H1 (cell line): ENCODE measurements at regions not wholly inside any gene's neighbourhood (a gene's known extent, or its start where the extent isn't known, plus 50 kb on each side); places are given as distances from the start of the nearest gene placed in this dataset.

Source experiments
- CTCF ChIA-PET: fragments of 300-600 bp; sonication (Branson Sonifier 250); formaldehyde crosslinking; loops from one replicate; lab custom pipeline; 2021; ENCODE audit not compliant: partially characterized antibody; lab: Charles Lee
- POLR2A ChIA-PET: fragments of 300-600 bp; sonication (Branson Sonifier 250); formaldehyde crosslinking; loops from one replicate; lab custom pipeline; 2021; ENCODE audit warnings: inconsistent platforms; ENCODE audit not compliant: partially characterized antibody; lab: Charles Lee
- DNase-seq, 2 experiments: peaks; one replicate each; pipeline versions ENCODE4 v3.0.0 to v3.0.0-alpha.2; 2010 to 2022; ENCODE audit warnings: low spot score in 2 of 2, low read depth in 1 of 2, mixed read lengths in 1 of 2
- FAIRE-seq: peaks from 2 replicates; lab custom pipeline; 2011; peaks lifted over from hg19 to GRCh38; lab: Jason Lieb, UNC
- H2AFZ ChIP-seq: 2 replicates; pipeline ENCODE4 v1.8.1; 2012; ENCODE audit warnings: low read length, inconsistent platforms
- H2AK5ac ChIP-seq: 2 replicates; pipeline ENCODE4 v1.6.1; 2013; ENCODE audit warnings: low read depth, low read length
- H2BK120ac ChIP-seq: replicated peaks from 2 replicates; pipeline ENCODE3; 2013; ENCODE audit warnings: low read depth, low read length, inconsistent platforms
- H2BK12ac ChIP-seq: 2 replicates; pipeline ENCODE4 v1.6.1; 2013; ENCODE audit warnings: low read depth, low read length
- H2BK15ac ChIP-seq: 2 replicates; pipeline ENCODE4 v1.6.1; 2013; ENCODE audit warnings: low read length
- H2BK20ac ChIP-seq: 2 replicates; pipeline ENCODE4 v1.6.1; 2013; ENCODE audit warnings: low read length
- H2BK5ac ChIP-seq: 2 replicates; pipeline ENCODE4 v1.6.1; 2013; ENCODE audit warnings: low read depth, low read length
- H3K14ac ChIP-seq: 2 replicates; pipeline ENCODE4 v1.6.1; 2013; ENCODE audit warnings: inconsistent platforms; ENCODE audit not compliant: insufficient read length
- H3K18ac ChIP-seq: 2 replicates; pipeline ENCODE4 v1.6.1; 2013; ENCODE audit warnings: low read length; ENCODE audit errors: extremely low read depth
- H3K23ac ChIP-seq: 2 replicates; pipeline ENCODE4 v1.6.1; 2013; ENCODE audit warnings: inconsistent platforms; ENCODE audit not compliant: insufficient read length
- H3K23me2 ChIP-seq: 2 replicates; pipeline ENCODE4 v1.6.1; 2013; ENCODE audit warnings: low read depth, low read length
- H3K27ac ChIP-seq: 2 replicates; pipeline ENCODE4 v1.6.1; 2011; ENCODE audit warnings: low read depth, low read length, inconsistent platforms
- H3K27me3 ChIP-seq, 4 experiments: replicated peaks in 1 of 4; 1 replicate in 1 of 4; 2 replicates in 3 of 4; pipeline versions ENCODE4 v1.6.1 to v1.8.1; 2011 to 2013; ENCODE audit warnings: low read length in 3 of 4, mild to moderate bottlenecking in 3 of 4, inconsistent platforms in 2 of 4, mixed read lengths in 2 of 4, moderate library complexity in 1 of 4; ENCODE audit not compliant: control insufficient read depth in 3 of 4, insufficient read depth in 3 of 4; ENCODE audit errors: extremely low read depth in 1 of 4
- H3K36me3 ChIP-seq, 4 experiments: 2 replicates each; pipeline versions ENCODE4 v1.6.1 to v1.8.1; 2011 to 2013; ENCODE audit warnings: mild to moderate bottlenecking in 4 of 4, low read length in 3 of 4, moderate library complexity in 2 of 4, control low read depth in 1 of 4, inconsistent platforms in 1 of 4; ENCODE audit not compliant: insufficient read depth in 4 of 4, control insufficient read depth in 2 of 4
- H3K4ac ChIP-seq: replicated peaks from 2 replicates; pipeline ENCODE3; 2013; ENCODE audit warnings: low read length, low read depth, mixed read lengths, inconsistent platforms; ENCODE audit not compliant: insufficient read length
- H3K4me1 ChIP-seq, 4 experiments: replicated peaks in 1 of 4; 1 replicate in 1 of 4; 2 replicates in 3 of 4; pipeline versions ENCODE4 v1.6.1 to v1.8.1; 2011 to 2013; ENCODE audit warnings: low read length in 3 of 4, inconsistent platforms in 2 of 4, mixed read lengths in 1 of 4; ENCODE audit not compliant: insufficient read depth in 4 of 4, control insufficient read depth in 3 of 4
- H3K4me2 ChIP-seq, 2 experiments: 2 replicates each; pipeline versions ENCODE4 v1.6.1 to v1.8.1; 2011 to 2013; ENCODE audit warnings: low read depth in 2 of 2, low read length in 2 of 2, control low read depth in 1 of 2, inconsistent platforms in 1 of 2, mild to moderate bottlenecking in 1 of 2; ENCODE audit not compliant: insufficient read depth in 1 of 2
- H3K4me3 ChIP-seq, 4 experiments: fragments of 200-600, 300-600 bp in 1 of 4; sonication (generic), shearing (Covaris generic), sonication (Bioruptor Twin) in 1 of 4; 2 replicates each; pipeline versions ENCODE4 v1.5.1 to v1.8.1; 2011 to 2016; ENCODE audit warnings: low read length in 4 of 4, low read depth in 3 of 4, control low read depth in 2 of 4, inconsistent platforms in 2 of 4, mild to moderate bottlenecking in 2 of 4, mixed read lengths in 1 of 4, moderate library complexity in 1 of 4; ENCODE audit not compliant: insufficient read depth in 2 of 4; ENCODE audit errors: extremely low read depth in 1 of 4
- H3K56ac ChIP-seq: replicated peaks from 2 replicates; pipeline ENCODE3; 2013; ENCODE audit warnings: low read depth, mild to moderate bottlenecking, mixed read lengths, low read length, inconsistent platforms; ENCODE audit not compliant: insufficient read length
- H3K79me1 ChIP-seq: 2 replicates; pipeline ENCODE4 v1.6.1; 2013; ENCODE audit warnings: low read depth, low read length, control low read depth
- H3K79me2 ChIP-seq, 2 experiments: 2 replicates each; pipeline versions ENCODE4 v1.6.1 to v1.8.1; 2012 to 2013; ENCODE audit warnings: low read length in 2 of 2, mild to moderate bottlenecking in 2 of 2, inconsistent platforms in 1 of 2; ENCODE audit not compliant: insufficient read depth in 2 of 2, control insufficient read depth in 1 of 2
- H3K9ac ChIP-seq, 4 experiments: replicated peaks in 1 of 4; 1 replicate in 1 of 4; 2 replicates in 3 of 4; pipeline versions ENCODE4 v1.6.1 to v1.8.1; 2011 to 2013; ENCODE audit warnings: low read depth in 3 of 4, low read length in 3 of 4, control low read depth in 2 of 4, mild to moderate bottlenecking in 2 of 4, moderate library complexity in 2 of 4, inconsistent platforms in 1 of 4; ENCODE audit errors: extremely low read depth in 1 of 4
- H3K9me3 ChIP-seq, 2 experiments: 2 replicates each; pipeline versions ENCODE4 v1.6.1 to v1.8.1; 2012 to 2013; ENCODE audit warnings: mild to moderate bottlenecking in 2 of 2, moderate library complexity in 2 of 2, control low read depth in 1 of 2, inconsistent platforms in 1 of 2, low read depth in 1 of 2, low read length in 1 of 2, mixed read lengths in 1 of 2; ENCODE audit not compliant: insufficient read depth in 2 of 2
- H4K20me1 ChIP-seq, 2 experiments: replicated peaks in 1 of 2; 2 replicates each; pipeline versions ENCODE3 to v1.8.1; 2011 to 2013; ENCODE audit warnings: inconsistent platforms in 2 of 2, low read length in 2 of 2, mild to moderate bottlenecking in 1 of 2; ENCODE audit not compliant: insufficient read depth in 2 of 2, control insufficient read depth in 1 of 2
- H4K5ac ChIP-seq: 2 replicates; pipeline ENCODE4 v1.6.1; 2013; ENCODE audit warnings: low read length, low read depth, mixed read lengths, inconsistent platforms; ENCODE audit not compliant: insufficient read length
- H4K8ac ChIP-seq: 2 replicates; pipeline ENCODE4 v1.8.0; 2013; ENCODE audit warnings: mild to moderate bottlenecking, moderate library complexity, low read length, inconsistent platforms; ENCODE audit not compliant: insufficient read depth; ENCODE audit errors: extremely low read depth
- H4K91ac ChIP-seq: replicated peaks from 2 replicates; pipeline ENCODE3; 2013; ENCODE audit warnings: low read length, mixed read lengths, inconsistent platforms; ENCODE audit not compliant: insufficient read length
- HDAC6 ChIP-seq: IDR thresholded peaks from one replicate; pipeline ENCODE4 v1.7.1; 2012; ENCODE audit warnings: low read depth, mild to moderate bottlenecking, inconsistent platforms, low read length, moderate library complexity
- NRF1 ChIP-seq: IDR thresholded peaks from 2 replicates; pipeline ENCODE4 v1.6.1; 2011; ENCODE audit warnings: mild to moderate bottlenecking, low read depth, low read length, improper control_type of control experiment
- RAD21 ChIP-seq, 2 experiments: IDR thresholded peaks in 1 of 2; conservative IDR thresholded peaks in 1 of 2; 2 replicates each; pipeline ENCODE4 v1.6.1; 2011; ENCODE audit warnings: low read depth in 2 of 2, low read length in 2 of 2, improper control_type of control experiment in 1 of 2, inconsistent platforms in 1 of 2, mild to moderate bottlenecking in 1 of 2, moderate library complexity in 1 of 2
- ZNF274 ChIP-seq: IDR thresholded peaks from 2 replicates; pipeline ENCODE4 v1.7.0; 2012; ENCODE audit warnings: low read length, borderline replicate concordance; ENCODE audit errors: extremely low read depth
- WGBS, 2 experiments: shearing (Covaris generic) in 1 of 2; methylation state at CpG; one replicate each; pipeline versions ENCODE4 v1.1.6 to v1.1.7; 2013 to 2015; ENCODE audit warnings: low lambda C conversion rate in 2 of 2, mixed read lengths in 2 of 2, inconsistent platforms in 1 of 2, low coverage in 1 of 2, missing lambda C conversion rate in 1 of 2; ENCODE audit not compliant: insufficient replicate concordance in 2 of 2, insufficient coverage in 1 of 2, insufficient read length in 1 of 2; ENCODE audit errors: extremely low coverage in 1 of 2, missing lambda C conversion rate in 1 of 2; 5-methylcytosine and 5-hydroxymethylcytosine counted together
- TF ChIP-seq, protein P1 (sequence below), 3 experiments: IDR thresholded peaks; 1 replicate in 2 of 3; 2 replicates in 1 of 3; pipeline versions ENCODE4 v1.5.1 to v1.6.1; 2011; ENCODE audit warnings: low read length in 3 of 3, mild to moderate bottlenecking in 3 of 3, inconsistent platforms in 2 of 3, low read depth in 1 of 3, moderate library complexity in 1 of 3; ENCODE audit not compliant: insufficient read depth in 1 of 3; ENCODE audit errors: control extremely low read depth in 1 of 3

GRCh38 chr7:118777308-118777707 lies 552.8 kb downstream of the ANKRD7 start:
- DNase-seq (no peak), FAIRE-seq (no peak)
- no peak overlapping the region for H4K91ac ChIP-seq
- H3K4me3 ChIP-seq, result no peak overlapping the region
- no peak overlapping the region for H4K5ac ChIP-seq
- H3K18ac ChIP-seq, result no peak overlapping the region
- no peaks in the 10 kb centered on the region for H4K20me1 ChIP-seq
- no peak overlapping the region for H3K9ac ChIP-seq
- H2BK5ac ChIP-seq, result no peak overlapping the region
- no peak overlapping the region for H3K23ac ChIP-seq
- H3K9me3 ChIP-seq, result no peaks in the 10 kb centered on the region
- H3K56ac ChIP-seq, result no peak overlapping the region
- TF ChIP-seq RAD21 (IDR thresholded peaks at IDR 0.05 in 1 of 2, conservative IDR thresholded peaks at IDR 0.05 in 1 of 2; ENCODE audit: low read depth in 2 of 2, low read length in 2 of 2) (peak; percentile 13 to 22; a peak in 1 of 4 replicates), NRF1 (no peak), HDAC6 (no peak), ZNF274 (no peak)
- TF ChIP-seq, protein P1, sequence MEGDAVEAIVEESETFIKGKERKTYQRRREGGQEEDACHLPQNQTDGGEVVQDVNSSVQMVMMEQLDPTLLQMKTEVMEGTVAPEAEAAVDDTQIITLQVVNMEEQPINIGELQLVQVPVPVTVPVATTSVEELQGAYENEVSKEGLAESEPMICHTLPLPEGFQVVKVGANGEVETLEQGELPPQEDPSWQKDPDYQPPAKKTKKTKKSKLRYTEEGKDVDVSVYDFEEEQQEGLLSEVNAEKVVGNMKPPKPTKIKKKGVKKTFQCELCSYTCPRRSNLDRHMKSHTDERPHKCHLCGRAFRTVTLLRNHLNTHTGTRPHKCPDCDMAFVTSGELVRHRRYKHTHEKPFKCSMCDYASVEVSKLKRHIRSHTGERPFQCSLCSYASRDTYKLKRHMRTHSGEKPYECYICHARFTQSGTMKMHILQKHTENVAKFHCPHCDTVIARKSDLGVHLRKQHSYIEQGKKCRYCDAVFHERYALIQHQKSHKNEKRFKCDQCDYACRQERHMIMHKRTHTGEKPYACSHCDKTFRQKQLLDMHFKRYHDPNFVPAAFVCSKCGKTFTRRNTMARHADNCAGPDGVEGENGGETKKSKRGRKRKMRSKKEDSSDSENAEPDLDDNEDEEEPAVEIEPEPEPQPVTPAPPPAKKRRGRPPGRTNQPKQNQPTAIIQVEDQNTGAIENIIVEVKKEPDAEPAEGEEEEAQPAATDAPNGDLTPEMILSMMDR (IDR thresholded peaks at IDR 0.05; ENCODE audit: control extremely low read depth in 1 of 3, insufficient read depth in 1 of 3, low read depth in 1 of 3, low read length in 3 of 3), result peak in 1 of 3 experiments; percentile 21; a peak in 1 of 4 replicates
- H2AK5ac ChIP-seq, result no peak overlapping the region
- POLR2A ChIA-PET, result interaction anchor here (0.8 kb wide), 1 partner anchor 9 kb away, joined by 3 read pairs; no protein-coding TSS in a partner anchor
- CTCF ChIA-PET, result interaction anchor here (1.0 kb wide), 1 partner anchor 44 kb away, joined by 4 read pairs; no protein-coding TSS in a partner anchor
- H3K4me1 ChIP-seq, result peaks cover 0 to 5% (median 0%) of the 10 kb centered on the region in 4 experiments; a peak in 2 of 7 replicates
- no peak overlapping the region for H2AFZ ChIP-seq
- no peak overlapping the region for H2BK12ac ChIP-seq
- H2BK20ac ChIP-seq, result no peak overlapping the region
- no peaks in the 10 kb centered on the region for H3K23me2 ChIP-seq
- H2BK15ac ChIP-seq, result no peak overlapping the region
- H3K4ac ChIP-seq, result no peak overlapping the region
- H3K79me2 ChIP-seq, result no peaks in the 10 kb centered on the region
- no peak overlapping the region for H3K27ac ChIP-seq
- H3K79me1 ChIP-seq, result no peaks in the 10 kb centered on the region
- H3K27me3 ChIP-seq, result no peaks in the 10 kb centered on the region
- no peaks in the 10 kb centered on the region for H3K36me3 ChIP-seq
- 79% methylated on average over 1 of the region's 1 CpG; no CpG with 5 or more reads in 1 of the 2 experiments for WGBS, 2 experiments
- no peak overlapping the region for H4K8ac ChIP-seq
- no peak overlapping the region for H3K4me2 ChIP-seq
- no peak overlapping the region for H3K14ac ChIP-seq
- no peak overlapping the region for H2BK120ac ChIP-seq
